Spinal cord (tissue), 9 donors: ENCODE measurements at regions not wholly inside any gene's neighbourhood (a gene's known extent, or its start where the extent isn't known, plus 50 kb on each side); places are given as distances from the start of the nearest gene placed in this dataset.

ENCODE experiments used
- DNase-seq, 6 donors: peaks; one replicate each; pipeline versions ENCODE4 v3.0.0 to v3.0.0-alpha.2; 2013 to 2015; ENCODE audit warnings: low spot score in 6 of 6, low read depth in 4 of 6
- H3K27ac ChIP-seq: one replicate; pipeline ENCODE4 v1.5.1; 2013; ENCODE audit warnings: low read depth, low read length, control low read depth
- H3K27me3 ChIP-seq: one replicate; pipeline ENCODE4 v1.6.1; 2013; ENCODE audit warnings: low read length; ENCODE audit not compliant: control insufficient read depth, insufficient read depth
- H3K36me3 ChIP-seq: one replicate; pipeline ENCODE4 v1.6.1; 2013; ENCODE audit warnings: low read length; ENCODE audit not compliant: control insufficient read depth, insufficient read depth
- H3K4me1 ChIP-seq: one replicate; pipeline ENCODE4 v1.6.1; 2013; ENCODE audit warnings: low read length; ENCODE audit not compliant: control insufficient read depth, insufficient read depth
- H3K4me3 ChIP-seq: one replicate; pipeline ENCODE4 v1.5.1; 2013; ENCODE audit warnings: low read depth, low read length, control low read depth
- H3K9me3 ChIP-seq: one replicate; pipeline ENCODE4 v1.6.1; 2013; ENCODE audit warnings: low read length; ENCODE audit not compliant: control insufficient read depth, insufficient read depth
- WGBS: methylation state at CpG from one replicate; pipeline ENCODE4 v1.1.5; 2013; ENCODE audit warnings: missing lambda C conversion rate; ENCODE audit not compliant: insufficient coverage; 5-methylcytosine and 5-hydroxymethylcytosine counted together
- donor health status: healthy.

DNA sequence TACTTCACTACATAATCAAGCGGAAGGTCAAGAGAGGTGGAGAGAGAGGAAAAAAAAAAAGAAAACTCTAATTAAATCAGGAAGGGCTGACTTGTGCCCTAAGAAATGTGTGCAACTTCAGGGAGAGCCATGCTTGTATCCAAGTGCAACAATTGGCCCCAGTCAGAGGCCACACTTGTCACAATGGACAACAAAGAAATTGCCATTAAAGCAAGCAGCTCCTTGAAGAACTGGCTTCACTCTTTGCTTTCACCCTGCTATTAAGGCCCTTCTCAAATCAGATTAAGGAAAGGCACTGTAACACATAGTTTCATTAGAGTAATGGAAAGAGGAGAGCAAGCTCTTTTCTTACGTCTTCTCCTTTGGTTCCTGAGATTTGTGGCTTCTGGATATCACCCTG is 480.9 kb upstream of the WWC1 start:
- DNase-seq: no peak
- H3K4me1 ChIP-seq: no peaks in the 10 kb centered on the region
- H3K27ac ChIP-seq: no peak overlapping the region
- no peak overlapping the region for H3K4me3 ChIP-seq
- WGBS: no CpG with 5 or more reads among the region's 2 CpGs
- H3K27me3 ChIP-seq: no peaks in the 10 kb centered on the region
- H3K36me3 ChIP-seq: no peaks in the 10 kb centered on the region
- no peaks in the 10 kb centered on the region for H3K9me3 ChIP-seq

DNA sequence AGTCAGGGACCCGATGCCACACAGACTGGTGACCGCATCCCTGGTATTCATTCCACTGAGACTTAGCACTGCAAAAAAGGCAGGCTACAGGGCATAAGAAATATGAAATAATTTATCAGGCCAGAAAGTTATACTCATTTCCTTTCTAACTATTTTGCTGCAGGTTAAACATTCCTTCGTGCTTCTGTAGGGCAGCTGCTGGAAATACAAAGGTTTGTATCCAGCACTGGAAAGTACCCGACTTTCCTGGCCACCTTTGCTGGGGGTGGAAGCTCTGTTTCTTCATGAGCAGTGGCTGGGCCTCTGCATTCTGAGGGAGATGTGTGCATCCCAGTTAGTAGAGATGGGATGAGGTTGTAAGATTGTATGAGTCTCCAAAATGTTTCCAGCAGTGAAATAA is 478.6 kb upstream of the WWC1 start:
- DNase-seq: no peak
- no peak overlapping the region for H3K27ac ChIP-seq
- WGBS: 85% methylated on average over 1 of the region's 4 CpGs
- no peaks in the 10 kb centered on the region for H3K36me3 ChIP-seq
- H3K4me1 ChIP-seq: no peaks in the 10 kb centered on the region
- H3K4me3 ChIP-seq: no peak overlapping the region
- H3K27me3 ChIP-seq: no peaks in the 10 kb centered on the region
- H3K9me3 ChIP-seq: no peaks in the 10 kb centered on the region

DNA sequence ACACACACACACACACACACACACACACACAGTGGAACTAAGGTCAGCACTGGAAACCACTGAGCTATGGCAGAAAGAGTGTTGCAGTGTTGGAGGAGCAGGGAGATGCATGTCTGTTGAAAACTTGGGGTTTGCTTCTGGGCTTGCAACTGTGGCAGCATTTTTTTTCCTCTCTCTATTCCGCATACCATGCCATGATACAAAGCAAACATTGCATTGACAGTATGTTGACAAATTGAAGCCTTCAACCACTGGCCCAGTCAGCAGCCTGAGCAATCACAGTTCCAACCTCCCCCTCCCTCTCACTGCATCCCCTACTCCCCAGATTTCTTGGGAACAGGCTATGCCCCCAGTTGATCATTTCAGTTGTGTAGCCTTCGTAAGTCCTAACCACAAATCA is 478.1 kb upstream of the WWC1 start:
- WGBS: 80% methylated on average over 1 of the region's 2 CpGs
- Histone ChIP-seq H3K4me1 (no peaks in the 10 kb centered on the region), H3K36me3 (no peaks in the 10 kb centered on the region), H3K27ac (no peak overlapping the region), H3K27me3 (no peaks in the 10 kb centered on the region), H3K4me3 (no peak overlapping the region), H3K9me3 (no peaks in the 10 kb centered on the region)
- no peak for DNase-seq

DNA sequence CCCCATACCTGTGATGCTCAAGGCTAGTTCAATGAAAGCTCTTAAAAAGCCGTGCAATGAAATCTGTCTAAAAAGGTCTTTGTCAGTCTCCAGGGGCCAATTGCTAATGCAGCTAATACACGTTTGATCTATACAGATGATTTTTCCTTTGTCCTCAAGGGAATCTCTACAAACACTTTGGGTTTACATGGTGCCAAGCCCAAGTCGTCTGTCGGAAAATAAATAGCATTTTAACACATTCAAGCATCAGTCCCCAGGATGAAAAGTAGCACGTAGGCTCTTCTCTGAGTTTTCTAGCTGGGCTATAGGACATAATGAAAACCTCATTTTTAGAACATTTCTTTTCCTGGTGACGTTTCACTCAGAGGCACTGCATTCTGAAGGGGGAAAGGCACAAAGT is 477.4 kb upstream of the WWC1 start:
- Histone ChIP-seq H3K27ac (no peak overlapping the region), H3K27me3 (no peaks in the 10 kb centered on the region), H3K36me3 (no peaks in the 10 kb centered on the region), H3K4me3 (no peak overlapping the region), H3K9me3 (no peaks in the 10 kb centered on the region), H3K4me1 (no peaks in the 10 kb centered on the region)
- DNase-seq: no peak
- WGBS: 72% methylated on average over 2 of the region's 6 CpGs

DNA sequence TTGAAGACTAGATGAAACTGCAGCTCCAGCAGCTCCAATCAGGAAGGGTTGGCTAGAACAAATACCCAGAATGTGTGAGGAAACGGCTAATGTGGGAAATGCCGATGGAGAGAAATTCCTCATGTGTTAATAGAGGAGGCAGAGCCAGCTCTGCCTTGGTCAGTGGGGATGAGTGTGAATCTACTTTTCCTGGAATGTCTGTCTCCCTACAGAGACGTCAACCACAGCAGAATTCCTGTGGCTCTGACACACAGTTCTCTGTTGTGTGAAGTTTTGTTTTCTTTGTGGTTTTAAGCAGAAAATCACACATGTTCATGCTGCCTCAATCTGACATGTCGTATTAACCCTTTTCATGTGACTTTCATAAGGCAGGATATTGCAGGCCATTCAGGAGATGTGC is 476.6 kb upstream of the WWC1 start:
- H3K36me3 ChIP-seq: no peaks in the 10 kb centered on the region
- 31% methylated on average over 2 of the region's 4 CpGs for WGBS
- H3K9me3 ChIP-seq: no peaks in the 10 kb centered on the region
- H3K4me1 ChIP-seq: peaks cover 5% of the 10 kb centered on the region
- DNase-seq: peak in 1 of 6 donors; percentile 35
- no peak overlapping the region for H3K4me3 ChIP-seq
- H3K27me3 ChIP-seq: no peaks in the 10 kb centered on the region
- H3K27ac ChIP-seq: no peak overlapping the region

DNA sequence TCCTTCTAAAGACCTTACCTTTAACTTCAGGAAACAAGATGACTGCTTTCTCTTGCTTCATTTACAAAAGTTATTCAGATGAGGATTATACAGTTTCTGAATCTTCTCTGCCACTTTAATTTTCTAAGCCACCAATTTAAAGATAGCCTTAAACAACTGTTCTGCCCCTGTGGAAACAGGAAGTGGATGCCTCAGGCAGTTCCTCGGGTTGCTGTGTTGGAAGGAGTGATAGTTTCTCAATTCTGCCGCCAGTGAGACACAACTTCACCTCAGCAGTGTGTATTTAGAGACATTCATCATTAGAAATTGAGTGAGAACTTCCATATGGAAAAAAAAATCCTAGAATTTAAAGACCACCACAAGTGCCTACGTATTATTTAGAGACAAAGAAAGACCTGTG is 475.1 kb upstream of the WWC1 start:
- no peaks in the 10 kb centered on the region for H3K9me3 ChIP-seq
- DNase-seq: no peak
- no peaks in the 10 kb centered on the region for H3K36me3 ChIP-seq
- H3K27ac ChIP-seq: no peak overlapping the region
- H3K4me3 ChIP-seq: no peak overlapping the region
- WGBS: no CpG with 5 or more reads among the region's 3 CpGs
- no peaks in the 10 kb centered on the region for H3K27me3 ChIP-seq
- H3K4me1 ChIP-seq: peaks cover 9% of the 10 kb centered on the region

DNA sequence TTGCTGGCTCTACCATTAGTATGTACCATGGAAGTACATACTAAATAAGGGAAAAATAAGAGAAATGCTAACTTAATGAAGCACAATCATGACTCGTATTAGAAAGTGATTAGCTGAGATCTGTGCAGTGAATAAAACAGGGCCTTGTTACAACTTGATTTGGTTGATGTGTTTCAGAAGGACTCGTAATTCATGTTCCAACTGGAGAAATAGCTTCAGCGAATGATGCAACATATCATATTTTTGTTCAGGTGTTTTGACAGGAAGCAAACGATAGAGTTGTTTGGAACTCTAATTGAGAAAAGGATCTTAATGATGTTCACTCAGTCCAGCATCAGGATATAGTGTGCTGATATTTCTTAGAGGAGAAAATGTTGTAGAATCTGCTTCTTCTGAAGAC is 474.6 kb upstream of the WWC1 start:
- Histone ChIP-seq H3K27ac (no peak overlapping the region), H3K9me3 (no peaks in the 10 kb centered on the region), H3K4me1 (peaks cover 9% of the 10 kb centered on the region), H3K4me3 (no peak overlapping the region), H3K27me3 (no peaks in the 10 kb centered on the region), H3K36me3 (no peaks in the 10 kb centered on the region)
- DNase-seq: no peak
- 100% methylated on average over 2 of the region's 4 CpGs for WGBS

DNA sequence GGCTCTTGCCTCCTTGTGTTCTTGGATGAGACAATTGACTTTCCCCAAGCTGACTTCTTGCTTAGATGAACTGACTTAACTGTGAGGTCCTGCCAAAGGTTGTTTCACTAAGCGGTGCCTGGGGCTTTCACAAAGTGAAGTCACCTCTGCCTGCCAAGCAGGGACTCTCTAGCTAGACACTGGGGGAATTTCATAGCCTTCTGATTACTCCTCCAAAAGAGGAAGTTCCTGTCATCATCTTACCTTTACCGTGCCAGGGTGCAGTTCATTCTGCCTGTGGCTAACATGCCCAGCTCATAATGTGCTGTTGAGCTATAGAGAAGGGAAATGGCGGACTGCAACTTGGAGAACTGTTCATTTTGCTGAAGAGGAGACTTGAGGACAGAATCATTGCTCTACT is 472.0 kb upstream of the WWC1 start:
- Histone ChIP-seq H3K4me3 (no peak overlapping the region), H3K27ac (no peak overlapping the region), H3K36me3 (no peaks in the 10 kb centered on the region), H3K27me3 (no peaks in the 10 kb centered on the region), H3K9me3 (no peaks in the 10 kb centered on the region), H3K4me1 (peaks cover 9% of the 10 kb centered on the region)
- 91% methylated on average over 3 of the region's 3 CpGs for WGBS
- no peak for DNase-seq

DNA sequence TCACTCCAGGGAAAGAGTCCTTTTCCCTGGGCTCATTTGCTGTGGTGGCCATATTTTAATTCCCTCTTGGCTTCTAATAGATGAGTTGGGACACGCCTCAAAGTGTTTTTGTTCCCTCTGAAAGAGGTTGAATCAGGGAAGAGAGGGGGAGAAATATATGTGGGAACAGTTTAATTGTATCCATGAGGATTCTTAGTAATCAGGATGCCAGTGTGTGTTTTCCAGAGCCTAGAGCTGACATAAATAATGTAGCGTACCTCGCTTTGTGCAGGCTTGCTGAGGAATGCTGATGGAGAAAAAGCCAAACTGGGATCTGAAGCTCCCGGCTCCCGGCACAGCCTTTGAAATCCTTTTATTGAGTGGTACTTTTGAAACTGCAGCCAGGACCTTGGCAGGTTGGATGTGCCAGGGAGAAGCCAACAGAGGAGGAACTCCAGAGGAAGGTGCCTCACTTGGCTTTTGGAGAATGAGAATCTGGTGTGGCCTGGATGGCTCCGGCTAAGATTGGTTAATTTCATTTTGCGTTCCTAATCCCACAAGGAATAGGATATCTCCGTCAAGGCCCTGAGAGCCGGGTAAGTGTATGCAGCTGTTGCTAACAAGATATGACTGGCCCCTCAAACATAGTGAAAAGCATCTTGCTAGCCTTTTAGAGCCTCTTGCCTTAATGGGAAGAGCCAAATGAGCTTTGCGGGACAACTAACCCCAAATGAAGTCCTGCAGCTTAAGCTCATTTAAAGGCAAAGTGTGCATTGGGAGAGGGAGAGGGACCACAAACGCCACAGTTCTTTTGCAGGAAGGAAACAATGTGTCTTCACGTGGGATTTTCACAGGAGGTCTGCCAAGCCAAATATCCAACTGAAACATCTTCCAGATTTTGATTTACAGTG is 471.1 kb upstream of the WWC1 start:
- peak in 2 of 6 donors; percentile 49 to 74 for DNase-seq
- Histone ChIP-seq H3K4me1 (peaks cover 9% of the 10 kb centered on the region), H3K9me3 (no peaks in the 10 kb centered on the region), H3K36me3 (no peaks in the 10 kb centered on the region), H3K27me3 (no peaks in the 10 kb centered on the region), H3K4me3 (no peak overlapping the region), H3K27ac (peak overlapping the region; percentile 53)
- 43% methylated on average over 8 of the region's 12 CpGs for WGBS

DNA sequence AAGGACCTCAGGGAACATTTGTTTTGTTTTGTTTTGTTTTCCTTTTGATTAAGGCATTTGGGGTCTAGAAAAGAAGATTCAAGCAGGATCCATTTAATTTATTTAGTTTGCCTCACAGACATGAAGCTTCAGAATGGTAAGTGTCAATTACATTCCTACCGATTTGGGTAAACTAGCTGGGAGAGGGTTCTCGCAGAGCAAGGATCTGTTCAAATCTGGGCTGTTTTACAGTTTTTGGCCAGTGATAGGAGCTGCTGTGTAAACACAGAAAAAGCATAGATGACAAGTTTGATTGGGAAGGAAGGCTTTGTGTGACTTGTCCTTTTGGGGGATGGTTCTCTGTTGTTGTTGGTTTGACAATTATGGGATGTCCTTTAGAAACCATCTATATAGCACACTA is 470.3 kb upstream of the WWC1 start:
- no peak overlapping the region for H3K4me3 ChIP-seq
- H3K27me3 ChIP-seq: no peaks in the 10 kb centered on the region
- no peaks in the 10 kb centered on the region for H3K36me3 ChIP-seq
- 79% methylated on average over 2 of the region's 2 CpGs for WGBS
- DNase-seq: peak in 2 of 6 donors; percentile 32 to 58
- peaks cover 9% of the 10 kb centered on the region for H3K4me1 ChIP-seq
- no peaks in the 10 kb centered on the region for H3K9me3 ChIP-seq
- peak overlapping the region; percentile 53 for H3K27ac ChIP-seq
